GM21825 (cell line): ENCODE measurements at regions not wholly inside any gene's neighbourhood (a gene's known extent, or its start where the extent isn't known, plus 50 kb on each side); places are given as distances from the start of the nearest gene placed in this dataset.
"Not testable (repeated sequence)": the region's sequence is repeated elsewhere in the genome, so short reads cannot be mapped to it uniquely, and the experiment has no call there.

Source experiments
- ATAC-seq: cut with Tn5 transposase; IDR thresholded peaks from one replicate; pipeline ENCODE4 v1.9.1; 2021; ENCODE audit warnings: mild to moderate bottlenecking, moderate library complexity; ENCODE audit not compliant: unreplicated experiment

DNA sequence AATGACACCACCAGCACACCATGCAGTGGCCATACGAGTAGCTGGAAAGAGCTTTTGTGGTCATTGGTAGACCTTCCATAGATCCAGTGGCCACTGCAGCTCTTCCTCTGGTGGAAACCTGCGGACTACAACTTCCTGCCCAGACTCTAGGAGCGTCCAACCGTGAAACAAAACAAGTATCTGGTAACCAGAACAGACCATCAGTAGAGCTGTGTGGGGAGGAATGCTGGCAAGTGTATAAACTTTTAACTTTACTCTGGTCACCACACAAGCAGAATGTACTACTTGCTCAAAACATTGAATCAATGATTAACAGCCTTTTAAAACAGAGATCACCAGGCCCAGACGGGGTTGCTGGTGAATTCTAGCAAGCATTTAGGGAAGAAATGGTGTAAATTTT, 154.7 kb upstream of the DGKB start:
- no peak for ATAC-seq

DNA sequence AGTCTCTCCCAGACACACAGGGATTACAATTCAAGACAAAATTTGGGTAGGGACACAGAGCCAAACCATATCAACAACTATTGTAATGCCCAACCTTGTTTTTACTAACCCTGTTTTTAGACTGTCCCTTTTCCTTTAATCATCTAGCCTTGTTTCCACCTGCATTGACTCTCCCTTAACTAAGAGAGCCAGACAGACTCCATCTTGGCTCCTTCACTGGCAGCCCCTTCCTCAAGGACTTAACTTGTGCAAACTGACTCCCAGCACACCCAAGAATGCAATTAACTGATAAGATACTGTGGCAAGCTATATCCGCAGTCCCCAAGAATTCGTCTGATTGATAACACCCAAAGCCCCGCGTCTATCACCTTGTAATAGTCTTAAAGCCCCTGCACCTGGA, 151.8 kb upstream of the DGKB start:
- ATAC-seq: not testable (repeated sequence)

DNA sequence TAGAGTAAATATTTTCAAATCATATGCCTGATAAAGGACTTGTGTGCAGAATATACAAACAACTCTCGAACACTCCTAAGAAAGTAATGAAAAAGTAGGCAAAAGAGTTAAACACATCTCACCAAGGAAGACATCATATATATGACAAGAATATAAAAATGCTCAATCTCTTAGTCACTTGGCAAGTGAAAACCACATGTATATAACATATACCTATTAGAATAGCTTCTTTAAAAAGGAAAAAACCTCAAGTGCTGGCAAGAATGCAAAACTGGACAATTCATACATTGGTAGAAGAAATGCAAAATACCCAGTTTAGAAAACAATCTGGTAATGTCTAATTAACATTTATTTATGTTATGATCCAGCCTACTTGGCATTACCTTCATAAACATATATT, 146.6 kb upstream of the DGKB start:
- ATAC-seq: no peak

GRCh38 chr7:15046861-15047260, 144.3 kb upstream of the DGKB start:
- no peak for ATAC-seq

DNA sequence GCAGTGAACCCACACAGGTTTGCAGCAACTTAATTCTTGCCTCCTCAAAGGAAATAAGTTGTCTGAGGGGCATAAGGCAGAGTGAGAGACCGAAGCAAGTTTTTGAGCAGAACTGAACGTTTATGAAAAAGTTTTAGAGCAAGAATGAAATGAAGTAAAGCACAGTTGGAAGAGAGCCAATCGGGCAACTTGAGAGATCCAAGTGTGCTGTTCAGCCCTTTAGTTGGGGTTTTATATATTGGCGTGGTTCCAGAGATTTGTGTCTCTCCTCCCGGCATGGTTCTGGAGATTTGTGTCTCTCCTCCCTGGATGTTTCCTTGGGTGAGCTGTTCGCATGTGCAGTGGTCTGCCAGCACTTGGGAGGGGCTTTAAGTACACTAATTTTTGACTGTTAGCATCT, 141.4 kb upstream of the DGKB start:
- ATAC-seq: no peak

DNA sequence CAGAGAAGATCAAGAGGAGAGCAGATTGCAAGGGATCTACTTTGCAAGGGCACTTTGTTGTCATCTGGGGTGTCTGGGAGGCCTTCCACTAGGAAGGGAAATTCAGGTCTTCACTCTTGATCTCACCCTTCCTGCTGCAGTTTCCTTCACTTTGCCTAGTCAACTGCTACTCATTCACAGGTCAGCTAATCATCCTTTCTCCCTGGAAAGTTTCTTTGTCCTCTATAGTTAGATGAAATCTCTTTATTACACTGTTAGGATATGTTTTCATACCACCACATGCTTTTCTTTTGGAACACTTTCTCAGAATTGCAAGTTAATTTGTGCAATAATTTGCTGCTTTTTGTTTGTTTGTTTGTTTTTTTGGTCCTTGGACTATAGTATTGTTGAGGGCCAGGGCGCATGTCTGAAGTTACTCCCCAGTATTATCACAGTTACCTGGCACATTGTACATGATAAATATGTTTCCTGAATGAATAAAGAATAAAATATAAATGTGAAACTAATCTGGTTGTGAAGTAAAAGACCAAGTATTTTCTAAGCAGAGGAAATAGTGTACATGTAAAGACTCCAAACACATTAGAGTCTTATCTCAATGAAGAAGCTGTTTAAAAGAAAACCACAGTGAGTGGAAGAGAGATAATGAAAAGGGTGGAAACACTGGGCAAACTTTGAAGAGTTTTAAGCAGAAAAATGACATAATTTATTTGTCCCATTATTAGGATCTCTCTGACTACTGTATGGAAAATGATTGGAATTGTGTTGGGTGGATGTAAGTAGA, 139.9 kb upstream of the DGKB start:
- ATAC-seq: no peak

DNA sequence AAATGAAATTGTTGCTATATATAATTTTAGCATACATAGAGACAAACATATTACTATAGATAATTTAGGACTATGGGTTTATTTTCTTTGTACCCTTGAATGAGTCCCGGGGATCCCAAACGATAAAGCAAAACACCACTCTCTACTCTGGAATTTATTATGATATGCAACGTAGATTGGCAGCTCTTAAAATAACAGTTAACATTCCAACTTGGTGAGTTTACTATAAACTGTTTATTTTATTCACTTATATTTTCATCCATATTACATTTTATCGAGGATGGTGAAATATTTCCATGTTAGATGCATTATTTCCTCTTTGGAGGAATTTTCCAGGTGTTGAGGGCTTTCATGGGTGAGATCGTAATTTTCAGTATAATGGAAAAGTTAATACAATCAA, 138.7 kb upstream of the DGKB start:
- ATAC-seq: no peak

DNA sequence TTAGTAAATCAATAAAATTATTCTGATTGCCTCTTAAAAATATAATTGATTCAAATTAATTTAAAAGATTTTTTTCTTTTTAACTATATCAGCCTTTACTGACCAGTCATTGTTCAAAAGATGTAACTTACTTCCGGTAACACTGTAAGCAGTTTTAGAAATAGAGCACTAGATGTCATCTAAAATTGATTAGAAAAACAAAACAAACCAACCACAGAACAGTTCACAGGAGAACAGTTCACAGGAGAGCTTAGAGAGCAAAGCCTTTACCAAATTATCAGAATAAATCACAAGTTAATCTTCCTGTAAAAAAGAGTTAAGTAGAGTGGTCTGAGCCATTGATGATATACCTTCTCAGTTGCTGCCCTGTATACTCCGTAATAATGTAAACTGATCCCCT, 133.3 kb upstream of the DGKB start:
- ATAC-seq: no peak

GRCh38 chr7:15033039-15033438, 130.5 kb upstream of the DGKB start:
- ATAC-seq: no peak

- no peak for ATAC-seq
These were observed 116.4 kb upstream of the DGKB start for GRCh38 chr7:15018981-15019380.

- ATAC-seq: no peak
These were observed 114.2 kb upstream of the DGKB start for GRCh38 chr7:15016766-15017165.

DNA sequence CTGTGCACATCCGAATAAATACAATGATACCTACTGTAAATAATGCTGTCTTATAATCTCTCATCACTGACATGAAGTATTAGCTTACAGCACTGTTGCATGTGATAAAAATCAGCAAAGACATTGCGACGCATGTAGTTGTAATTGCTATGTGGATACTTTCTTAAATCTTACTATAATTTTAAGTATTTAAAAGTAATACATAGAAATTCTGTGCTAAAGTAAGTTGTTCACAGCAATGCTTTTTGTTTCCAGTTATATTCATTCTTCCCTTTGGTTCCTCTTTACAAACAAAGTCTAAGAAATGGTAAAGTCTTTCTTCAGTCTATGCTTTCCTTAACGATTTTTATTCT, 113.7 kb upstream of the DGKB start:
- ATAC-seq: no peak

GRCh38 chr7:15015545-15016314, 113.2 kb upstream of the DGKB start:
- peak; percentile 96 for ATAC-seq

- no peak for ATAC-seq
These were observed 109.6 kb upstream of the DGKB start for GRCh38 chr7:15012135-15012534.

DNA sequence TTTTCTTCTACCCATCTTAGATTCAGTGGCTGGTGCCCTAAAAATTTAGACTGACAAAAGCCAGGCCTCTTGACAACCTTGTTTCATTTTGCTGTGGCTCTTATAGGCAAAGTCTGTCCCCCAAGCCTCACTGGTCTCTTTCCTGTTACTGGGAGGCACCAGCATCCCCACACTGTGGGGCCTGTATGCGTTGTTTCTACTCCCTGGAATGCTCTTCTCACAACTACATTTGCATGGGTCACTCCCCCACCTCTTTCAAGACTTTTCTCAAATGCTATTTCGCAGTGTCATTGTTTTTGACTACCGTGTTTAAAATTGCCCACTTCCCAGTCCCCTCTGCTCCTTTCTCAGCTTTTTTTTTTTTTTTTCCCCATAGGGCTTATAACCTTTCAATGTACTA, 108.7 kb upstream of the DGKB start:
- no peak for ATAC-seq

- ATAC-seq: no peak
These were observed 105.0 kb upstream of the DGKB start for GRCh38 chr7:15007507-15007906.

DNA sequence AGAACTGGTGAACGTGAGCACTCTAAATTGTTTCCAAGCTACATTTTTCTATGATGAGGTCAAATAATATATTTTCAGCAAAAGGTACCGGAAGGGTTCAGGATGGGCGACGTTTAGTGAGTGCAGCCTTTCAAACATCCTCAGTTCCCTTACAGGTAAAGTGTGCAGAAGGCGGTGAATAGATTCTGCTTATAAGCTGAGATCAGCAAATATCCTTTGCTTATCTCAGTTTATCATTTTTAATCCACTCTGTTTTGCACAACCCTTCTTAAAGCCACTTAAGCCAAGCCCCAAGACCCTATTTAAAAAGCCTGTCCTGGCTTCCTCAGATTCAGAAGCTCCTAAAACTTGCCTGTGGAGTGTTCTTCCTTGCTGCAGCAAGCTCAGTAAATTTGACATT, 103.1 kb upstream of the DGKB start:
- no peak for ATAC-seq

DNA sequence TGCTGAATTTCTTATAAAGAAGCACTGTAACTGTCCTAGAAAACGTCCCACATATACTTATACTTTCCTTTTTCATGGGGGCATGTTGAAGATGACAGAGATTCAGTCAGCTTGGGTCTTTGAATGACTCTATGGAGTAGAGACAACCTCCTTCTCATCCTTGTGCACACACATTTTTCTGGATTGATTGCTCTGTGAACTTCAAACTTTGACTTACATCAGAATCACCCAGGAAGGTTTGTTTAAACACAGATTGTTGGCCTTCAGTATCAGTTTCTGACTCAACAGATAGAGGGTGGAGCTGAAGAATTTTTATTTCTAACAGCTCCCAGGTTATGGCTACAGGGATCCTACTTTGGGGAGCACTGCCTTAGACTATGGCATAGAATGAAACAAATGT, 97.6 kb upstream of the DGKB start:
- no peak for ATAC-seq

DNA sequence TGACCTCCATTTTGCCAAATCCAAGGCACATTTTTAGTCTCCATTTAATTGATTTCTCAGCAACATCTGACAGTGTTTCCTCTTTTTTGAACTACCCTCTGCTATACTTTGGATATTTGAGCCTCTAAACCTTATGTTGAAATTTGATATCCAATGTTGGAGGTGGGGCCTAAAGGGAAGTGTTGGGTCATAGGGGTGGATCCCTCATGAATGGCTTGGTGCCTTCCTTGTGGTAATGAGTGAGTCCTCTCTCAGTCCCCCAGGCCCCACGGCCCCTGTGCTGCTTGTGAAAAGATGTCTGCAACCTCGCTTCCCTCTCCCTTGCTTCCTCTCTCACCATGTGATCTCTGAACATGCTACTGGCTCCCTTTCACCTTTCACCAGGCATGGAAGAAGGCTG, 96.8 kb upstream of the DGKB start:
- ATAC-seq: no peak

GRCh38 chr7:14995774-14996173, 93.2 kb upstream of the DGKB start:
- ATAC-seq: no peak

DNA sequence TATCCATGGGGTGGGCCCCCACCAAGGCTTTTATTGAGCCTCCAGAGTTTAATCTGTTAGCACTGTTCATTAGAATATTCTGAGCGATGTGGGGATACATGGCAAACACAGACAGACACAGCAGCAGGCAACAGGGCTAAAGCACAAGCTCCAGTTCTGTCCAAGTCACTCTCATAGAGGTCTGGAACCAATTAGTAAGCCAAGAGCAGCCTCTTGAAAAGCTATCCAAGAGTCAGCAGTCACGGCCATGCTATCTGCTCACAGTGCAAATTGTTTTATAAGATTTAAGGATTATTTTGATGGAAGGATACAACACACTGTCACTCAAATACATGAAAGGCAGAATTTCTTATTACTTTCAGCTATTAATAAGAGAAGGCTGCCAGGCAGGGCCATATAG, 86.4 kb upstream of the DGKB start:
- ATAC-seq: no peak

- ATAC-seq: no peak
These were observed 76.1 kb upstream of the DGKB start for GRCh38 chr7:14978687-14979086.

- ATAC-seq: no peak
These were observed 72.1 kb upstream of the DGKB start for GRCh38 chr7:14974688-14975087.
